Fibroblast of skin of scalp (primary cell): ENCODE measurements at regions not wholly inside any gene's neighbourhood (a gene's known extent, or its start where the extent isn't known, plus 50 kb on each side); places are given as distances from the start of the nearest gene placed in this dataset.

ENCODE experiments used
- DNase-seq: peaks from one replicate; pipeline ENCODE4 v3.0.0-alpha.2; 2013

- DNase-seq, result peak; percentile 4
Measured at GRCh38 chr14:76307786-76308780, 67.9 kb upstream of the ESRRB start.

GRCh38 chr14:76309572-76310162, 66.3 kb upstream of the ESRRB start:
- no peak for DNase-seq

GRCh38 chr14:76311079-76311758, 64.7 kb upstream of the ESRRB start:
- no peak for DNase-seq

- DNase-seq, result no peak
Measured at GRCh38 chr14:76312821-76313220, 63.1 kb upstream of the ESRRB start.

DNA sequence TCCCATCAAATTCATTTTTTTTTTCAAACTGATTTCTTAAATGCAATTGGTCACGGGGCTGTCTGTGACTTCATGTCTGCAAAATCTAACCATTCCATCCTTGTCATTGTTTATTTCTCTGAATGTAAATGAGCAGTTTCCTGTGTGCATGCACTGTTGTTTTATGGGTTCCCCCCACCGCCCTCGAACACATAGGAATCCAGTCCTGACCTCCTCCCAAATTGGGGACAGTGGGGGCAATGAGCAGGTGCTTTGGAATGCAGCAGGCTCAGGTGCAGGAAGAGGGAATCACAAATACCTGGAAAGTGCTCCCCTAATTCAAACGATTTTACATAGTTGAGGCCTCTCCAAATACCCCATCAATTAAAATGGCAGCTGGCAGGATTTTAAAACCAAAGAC, 62.6 kb upstream of the ESRRB start:
- DNase-seq, result no peak

DNA sequence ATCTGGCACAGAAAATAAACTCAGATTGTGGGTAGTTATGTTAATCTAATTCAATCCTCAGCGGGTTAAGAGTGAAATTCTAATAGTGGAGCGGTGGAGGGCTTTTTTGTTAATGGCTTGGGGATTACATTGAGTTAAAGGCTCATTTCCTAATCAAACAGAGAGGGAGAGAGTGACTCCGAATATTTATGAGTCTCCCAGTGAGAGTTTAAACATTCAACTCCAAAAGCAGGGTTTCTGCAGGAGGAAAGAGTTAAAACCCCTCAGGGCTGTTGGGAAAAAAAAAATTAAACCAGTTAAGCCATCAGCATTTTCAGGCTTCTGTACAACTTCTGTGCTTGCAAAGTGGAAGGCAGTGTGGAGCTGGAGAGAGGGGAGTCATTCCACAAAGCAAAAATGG, 62.1 kb upstream of the ESRRB start:
- no peak for DNase-seq

GRCh38 chr14:76314521-76315034, 61.4 kb upstream of the ESRRB start:
- DNase-seq, result no peak

DNA sequence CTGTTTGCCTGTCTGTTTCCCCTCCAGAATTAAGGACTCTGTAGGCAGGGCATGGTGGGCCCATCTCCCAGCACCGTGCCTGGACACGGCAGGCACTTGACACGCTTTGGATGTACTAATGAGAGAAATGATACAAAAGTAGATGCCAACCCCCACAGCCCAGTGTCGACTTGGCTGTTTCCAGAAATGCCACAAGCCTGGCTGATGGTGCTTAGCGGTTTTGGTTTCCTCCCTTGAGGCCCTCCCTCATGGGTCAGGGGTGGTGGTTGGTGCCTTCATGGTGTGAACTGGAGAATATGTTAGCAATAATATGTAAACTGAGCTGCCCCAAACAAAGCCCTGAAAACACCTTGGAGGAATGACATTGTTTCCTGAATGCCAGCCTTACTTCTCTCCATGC, 55.5 kb upstream of the ESRRB start:
- no peak for DNase-seq

DNA sequence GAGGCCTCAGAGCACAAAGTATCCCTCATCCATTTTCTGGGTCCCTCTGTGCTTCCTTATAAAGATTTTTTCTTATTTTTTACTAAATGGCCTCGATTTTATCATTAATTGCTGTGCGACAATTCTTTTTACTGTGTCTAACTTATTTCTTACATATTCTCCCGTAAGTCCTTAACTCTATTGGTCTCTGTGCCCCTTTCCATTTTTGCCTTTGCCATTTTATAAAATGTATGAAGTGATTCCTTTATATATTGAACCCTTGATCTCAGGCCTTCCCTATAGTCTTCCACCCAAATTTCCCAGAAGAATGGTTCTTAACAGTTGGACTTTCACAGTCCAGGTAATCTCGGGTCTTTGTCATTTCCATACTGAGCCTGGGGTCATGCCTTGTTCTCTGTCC, 55.0 kb upstream of the ESRRB start:
- no peak for DNase-seq

GRCh38 chr14:76322594-76323220, 53.2 kb upstream of the ESRRB start:
- no peak for DNase-seq

DNA sequence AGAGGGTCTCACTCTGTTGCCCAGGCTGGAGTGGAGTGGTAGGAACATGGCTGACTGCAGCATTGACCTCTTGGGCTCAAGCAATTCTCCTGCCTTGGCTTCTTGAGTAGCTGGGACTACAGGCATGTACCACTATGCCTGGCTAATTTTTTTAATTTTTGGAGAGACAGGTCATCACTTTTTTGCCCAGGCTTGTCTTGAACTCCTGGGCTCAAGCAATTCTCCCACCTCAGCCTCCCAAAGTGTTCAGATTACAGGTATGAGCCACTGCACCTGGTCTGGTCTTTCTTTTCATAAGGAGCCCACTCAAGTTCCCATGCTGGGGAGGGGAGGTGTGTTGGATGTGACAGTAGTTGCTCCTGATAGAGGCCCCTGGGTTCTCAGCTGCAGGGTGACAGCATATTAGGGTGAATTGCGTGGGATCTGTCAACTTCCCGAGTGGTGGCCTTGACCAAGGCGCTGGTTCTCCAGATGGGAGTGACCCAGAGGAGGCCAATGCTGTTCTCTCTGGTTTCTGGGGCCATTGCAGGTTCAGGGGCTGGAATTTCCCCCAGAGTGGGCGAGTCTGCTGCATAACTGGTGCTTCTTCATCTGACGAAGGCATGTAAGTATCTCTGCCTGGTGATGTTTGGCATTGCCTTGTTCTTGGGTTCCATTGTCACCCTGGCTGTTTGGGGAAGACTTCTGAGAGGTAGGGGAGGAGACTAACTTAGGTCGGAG, 52.4 kb upstream of the ESRRB start:
- no peak for DNase-seq

GRCh38 chr14:76324133-76324532, 51.8 kb upstream of the ESRRB start:
- no peak for DNase-seq
